Suprapubic skin (tissue), 4 donors: ENCODE measurements at regions not wholly inside any gene's neighbourhood (a gene's known extent, or its start where the extent isn't known, plus 50 kb on each side); places are given as distances from the start of the nearest gene placed in this dataset.

ENCODE experiments used
- DNase-seq, 2 donors: peaks; one replicate each; pipeline ENCODE4 v3.0.0-alpha.2; 2019; ENCODE audit warnings: low spot score in 2 of 2
- H3K27ac ChIP-seq: fragments of 200-600 bp; sonication (generic); one replicate; pipeline ENCODE4 v1.5.1; 2019
- H3K27me3 ChIP-seq: fragments of 200-600 bp; sonication (generic); one replicate; pipeline ENCODE4 v1.5.1; 2019
- H3K36me3 ChIP-seq: fragments of 200-600 bp; sonication (generic); one replicate; pipeline ENCODE4 v1.5.1; 2019
- H3K4me1 ChIP-seq: fragments of 200-600 bp; sonication (generic); one replicate; pipeline ENCODE4 v1.5.1; 2019
- H3K4me3 ChIP-seq: fragments of 200-600 bp; sonication (generic); one replicate; pipeline ENCODE4 v1.5.1; 2019; ENCODE audit warnings: mild to moderate bottlenecking
- H3K9me3 ChIP-seq: fragments of 200-600 bp; sonication (generic); one replicate; pipeline ENCODE4 v1.5.1; 2019
- EP300 ChIP-seq: sonication (generic); formaldehyde crosslinking; IDR thresholded peaks from one replicate; pipeline ENCODE4 v1.6.1; 2017; ENCODE audit warnings: antibody characterized with exemption
- POLR2A ChIP-seq, 2 donors: fragments of 450-650 bp; IDR thresholded peaks; one replicate each; pipeline ENCODE4 v1.6.1; 2017; ENCODE audit warnings: antibody characterized with exemption in 2 of 2, mild to moderate bottlenecking in 2 of 2, moderate library complexity in 2 of 2
- POLR2AphosphoS5 ChIP-seq, 3 donors: sonication (generic); formaldehyde crosslinking; IDR thresholded peaks; one replicate each; pipeline ENCODE4 v1.6.1; 2017; ENCODE audit warnings: antibody characterized with exemption in 3 of 3
- WGBS: methylation state at CpG from one replicate; pipeline ENCODE4 v1.1.5; 2018; 5-methylcytosine and 5-hydroxymethylcytosine counted together
- TF ChIP-seq, protein P1 (sequence below), 2 donors: fragments of 200-600 bp in 1 of 2; fragments of 450-650 bp in 1 of 2; sonication (generic) in 1 of 2; IDR thresholded peaks; one replicate each; pipeline ENCODE4 v1.5.1; 2016 to 2019; ENCODE audit warnings: antibody characterized with exemption in 2 of 2, mild to moderate bottlenecking in 1 of 2, moderate library complexity in 1 of 2

DNA sequence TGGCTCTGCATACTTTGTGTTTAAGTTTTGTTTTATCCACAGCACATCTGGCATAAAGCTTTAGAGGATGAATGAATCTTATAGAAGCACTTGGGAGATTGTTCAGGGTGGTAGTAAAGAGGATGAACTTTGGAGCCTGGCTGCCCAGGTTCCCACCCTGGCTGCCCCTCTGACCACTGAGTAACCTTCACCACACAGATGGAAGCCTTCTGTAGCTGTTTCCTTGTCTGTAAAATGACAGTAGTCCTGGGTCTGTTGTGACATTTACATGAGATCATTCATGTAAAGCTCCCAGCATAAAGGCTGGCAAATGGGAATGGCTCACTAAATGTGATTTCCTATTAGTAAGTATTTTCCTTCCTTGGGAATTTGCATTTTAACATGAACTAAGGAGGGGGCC is 85.7 kb upstream of the FAM169A start:
- DNase-seq, result no peak
- no peaks in the 10 kb centered on the region for H3K27me3 ChIP-seq
- H3K9me3 ChIP-seq, result no peaks in the 10 kb centered on the region
- H3K4me1 ChIP-seq, result peaks cover 2% of the 10 kb centered on the region
- H3K27ac ChIP-seq, result no peak overlapping the region
- H3K4me3 ChIP-seq, result no peak overlapping the region
- TF ChIP-seq, protein P1, sequence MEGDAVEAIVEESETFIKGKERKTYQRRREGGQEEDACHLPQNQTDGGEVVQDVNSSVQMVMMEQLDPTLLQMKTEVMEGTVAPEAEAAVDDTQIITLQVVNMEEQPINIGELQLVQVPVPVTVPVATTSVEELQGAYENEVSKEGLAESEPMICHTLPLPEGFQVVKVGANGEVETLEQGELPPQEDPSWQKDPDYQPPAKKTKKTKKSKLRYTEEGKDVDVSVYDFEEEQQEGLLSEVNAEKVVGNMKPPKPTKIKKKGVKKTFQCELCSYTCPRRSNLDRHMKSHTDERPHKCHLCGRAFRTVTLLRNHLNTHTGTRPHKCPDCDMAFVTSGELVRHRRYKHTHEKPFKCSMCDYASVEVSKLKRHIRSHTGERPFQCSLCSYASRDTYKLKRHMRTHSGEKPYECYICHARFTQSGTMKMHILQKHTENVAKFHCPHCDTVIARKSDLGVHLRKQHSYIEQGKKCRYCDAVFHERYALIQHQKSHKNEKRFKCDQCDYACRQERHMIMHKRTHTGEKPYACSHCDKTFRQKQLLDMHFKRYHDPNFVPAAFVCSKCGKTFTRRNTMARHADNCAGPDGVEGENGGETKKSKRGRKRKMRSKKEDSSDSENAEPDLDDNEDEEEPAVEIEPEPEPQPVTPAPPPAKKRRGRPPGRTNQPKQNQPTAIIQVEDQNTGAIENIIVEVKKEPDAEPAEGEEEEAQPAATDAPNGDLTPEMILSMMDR (IDR thresholded peaks at IDR 0.05), result no peak
- TF ChIP-seq EP300 (no peak), POLR2A (IDR thresholded peaks at IDR 0.05) (no peak), POLR2AphosphoS5 (IDR thresholded peaks at IDR 0.05) (no peak)
- H3K36me3 ChIP-seq, result no peaks in the 10 kb centered on the region

DNA sequence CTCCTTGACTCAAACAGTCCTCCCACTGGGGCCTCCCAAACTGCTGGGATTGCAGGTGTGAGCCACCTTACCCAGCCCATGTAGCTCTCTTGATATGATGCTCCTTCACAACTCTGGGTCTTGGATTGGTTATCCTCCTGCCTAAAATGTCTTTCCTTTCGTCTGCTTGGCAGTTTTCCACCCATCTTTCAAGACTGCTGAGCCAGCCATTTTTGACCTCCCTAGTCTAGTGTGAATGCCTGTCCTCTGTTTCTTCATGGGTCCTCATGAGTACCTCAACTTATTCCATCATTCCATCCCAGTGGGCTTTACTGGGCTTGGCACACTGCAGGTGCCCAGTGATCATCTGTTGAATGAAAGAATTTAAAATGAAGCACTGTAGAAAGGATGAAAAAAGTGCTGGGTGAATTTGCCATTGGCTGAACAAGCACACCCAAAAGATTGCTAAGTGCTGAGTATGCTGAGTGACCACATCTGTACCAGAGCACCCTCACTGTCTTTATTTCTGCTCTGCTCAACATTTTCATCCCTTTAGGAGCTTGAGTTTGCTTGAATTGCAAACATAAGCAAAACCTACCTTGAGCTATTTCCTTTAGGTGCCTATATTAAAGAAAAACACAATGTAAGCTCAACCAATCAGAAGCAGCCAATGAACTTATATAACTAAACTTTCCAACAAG is 84.8 kb upstream of the FAM169A start:
- Histone ChIP-seq H3K9me3 (no peaks in the 10 kb centered on the region), H3K27ac (no peak overlapping the region), H3K27me3 (no peaks in the 10 kb centered on the region), H3K4me1 (no peaks in the 10 kb centered on the region), H3K36me3 (no peaks in the 10 kb centered on the region), H3K4me3 (no peak overlapping the region)
- TF ChIP-seq POLR2AphosphoS5 (IDR thresholded peaks at IDR 0.05), result no peak
- TF ChIP-seq, protein P1 (IDR thresholded peaks at IDR 0.05), result no peak
- no peak for TF ChIP-seq EP300
- TF ChIP-seq POLR2A (IDR thresholded peaks at IDR 0.05), result no peak
- 83% methylated on average over 1 of the region's 1 CpG for WGBS
- DNase-seq, result no peak

DNA sequence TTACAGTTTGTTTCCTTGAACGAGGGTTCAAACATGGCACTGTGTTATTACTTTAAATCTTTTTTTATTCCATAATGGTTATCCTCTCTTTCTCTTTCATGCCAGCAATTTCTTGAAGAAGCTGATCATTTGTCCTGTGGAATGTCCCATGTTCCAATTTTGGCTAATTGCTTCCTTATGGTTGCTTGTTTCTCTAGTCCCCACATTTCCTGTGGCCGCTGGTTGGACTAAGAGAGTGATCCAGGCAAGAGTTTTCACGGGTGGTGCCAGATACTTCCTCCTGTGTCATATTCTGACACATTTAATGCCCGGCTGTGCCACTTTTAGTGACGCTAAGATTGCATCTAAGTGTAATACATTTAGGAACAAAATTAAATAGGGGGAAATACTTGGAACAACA is 83.8 kb upstream of the FAM169A start:
- Histone ChIP-seq H3K4me3 (no peak overlapping the region), H3K9me3 (no peaks in the 10 kb centered on the region), H3K27ac (no peak overlapping the region), H3K27me3 (no peaks in the 10 kb centered on the region), H3K4me1 (no peaks in the 10 kb centered on the region), H3K36me3 (no peaks in the 10 kb centered on the region)
- TF ChIP-seq, protein P1 (IDR thresholded peaks at IDR 0.05), result no peak
- TF ChIP-seq POLR2A (IDR thresholded peaks at IDR 0.05) (no peak), POLR2AphosphoS5 (IDR thresholded peaks at IDR 0.05) (no peak), EP300 (no peak)
- 47% methylated on average over 5 of the region's 5 CpGs for WGBS
- no peak for DNase-seq

DNA sequence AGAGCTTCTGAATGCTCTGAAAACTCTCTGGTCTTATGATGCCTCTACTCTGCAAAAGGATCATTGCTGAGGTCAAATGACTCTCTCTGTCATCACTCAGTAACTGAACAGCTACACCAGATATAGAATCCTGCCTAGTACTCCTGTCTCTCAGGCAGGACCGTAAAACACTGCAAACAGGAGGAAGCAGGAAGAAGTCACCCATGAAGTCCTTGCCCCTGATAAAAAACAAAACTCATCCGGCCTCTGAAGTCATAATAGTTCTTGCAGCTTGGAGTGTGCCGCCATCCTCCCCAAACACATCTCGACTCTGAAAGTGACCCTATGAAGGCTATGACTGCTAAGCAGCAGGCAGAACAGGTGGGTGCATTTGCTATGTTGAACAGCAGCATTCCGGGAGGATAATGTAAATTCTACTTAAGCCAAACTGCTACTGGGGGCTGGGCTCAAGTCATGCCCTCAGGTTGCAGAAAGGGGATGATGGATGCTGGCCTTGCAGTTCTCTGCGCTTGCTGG is 81.9 kb upstream of the FAM169A start:
- 90% methylated on average over 6 of the region's 6 CpGs for WGBS
- TF ChIP-seq EP300, result no peak
- TF ChIP-seq, protein P1 (IDR thresholded peaks at IDR 0.05), result no peak
- TF ChIP-seq POLR2AphosphoS5 (IDR thresholded peaks at IDR 0.05), result no peak
- no peak for TF ChIP-seq POLR2A (IDR thresholded peaks at IDR 0.05)
- Histone ChIP-seq H3K4me1 (no peaks in the 10 kb centered on the region), H3K27me3 (no peaks in the 10 kb centered on the region), H3K36me3 (no peaks in the 10 kb centered on the region), H3K9me3 (no peaks in the 10 kb centered on the region), H3K4me3 (no peak overlapping the region), H3K27ac (no peak overlapping the region)
- no peak for DNase-seq

DNA sequence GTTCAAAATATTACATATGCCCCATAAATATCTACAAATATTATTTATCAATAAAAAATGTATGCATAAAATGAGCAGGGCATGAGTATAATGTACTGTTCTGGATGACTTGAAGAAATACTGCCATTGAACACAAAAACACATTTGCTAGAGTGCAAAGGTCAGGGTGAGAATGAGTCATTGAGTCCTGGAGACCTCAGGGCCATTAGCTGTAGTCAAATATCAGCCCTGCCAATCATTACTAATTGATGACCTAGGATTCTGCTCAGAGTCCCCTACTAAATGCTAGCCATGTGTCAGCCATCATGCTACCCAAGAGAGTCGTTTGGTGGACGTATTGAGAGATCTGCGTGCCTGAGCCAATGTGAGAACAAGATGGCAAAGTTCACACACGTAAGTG is 80.3 kb upstream of the FAM169A start:
- TF ChIP-seq EP300, result no peak
- no peak for TF ChIP-seq POLR2A (IDR thresholded peaks at IDR 0.05)
- no peak for TF ChIP-seq POLR2AphosphoS5 (IDR thresholded peaks at IDR 0.05)
- TF ChIP-seq, protein P1 (IDR thresholded peaks at IDR 0.05), result no peak
- no peaks in the 10 kb centered on the region for H3K4me1 ChIP-seq
- H3K27me3 ChIP-seq, result no peaks in the 10 kb centered on the region
- DNase-seq, result no peak
- WGBS, result 94% methylated on average over 4 of the region's 4 CpGs
- no peak overlapping the region for H3K27ac ChIP-seq
- H3K36me3 ChIP-seq, result no peaks in the 10 kb centered on the region
- no peaks in the 10 kb centered on the region for H3K9me3 ChIP-seq
- no peak overlapping the region for H3K4me3 ChIP-seq
